ENCODE measurements at regions not wholly inside any gene's neighbourhood (a gene's known extent, or its start where the extent isn't known, plus 50 kb on each side); places are given as distances from the start of the nearest gene placed in this dataset.

GRCh38 chr20:17841751-17842215, 126.8 kb downstream of the SNX5 start:
- no peak for TF ChIP-seq SP1 (IDR thresholded peaks at IDR 0.05)
- no peak for TF ChIP-seq NFRKB (IDR thresholded peaks at IDR 0.05)
- TF ChIP-seq SUZ12 (IDR thresholded peaks at IDR 0.05): no peak
- TF ChIP-seq LEF1 (IDR thresholded peaks at IDR 0.05; ENCODE audit: borderline replicate concordance): no peak
- no peak for TF ChIP-seq BHLHE40 (IDR thresholded peaks at IDR 0.05; ENCODE audit: borderline replicate concordance)
- TF ChIP-seq TARDBP (IDR thresholded peaks at IDR 0.05): no peak
- TF ChIP-seq HDGF (IDR thresholded peaks at IDR 0.05; ENCODE audit: borderline replicate concordance): no peak

Measured in HEK293T (cell line).